HEK293 (cell line): ENCODE measurements at regions not wholly inside any gene's neighbourhood (a gene's known extent, or its start where the extent isn't known, plus 50 kb on each side); places are given as distances from the start of the nearest gene placed in this dataset.

Source experiments
- CTCF ChIP-seq: fragments of 450-650 bp; formaldehyde crosslinking; IDR thresholded peaks from 2 replicates; pipeline ENCODE4 v1.5.1; 2016; ENCODE audit warnings: missing biosample characterization, missing genetic modification characterization
- KLF16 ChIP-seq: fragments of 450-650 bp; formaldehyde crosslinking; IDR thresholded peaks from 2 replicates; pipeline ENCODE4 v1.5.1; 2017; ENCODE audit warnings: missing biosample characterization, missing genetic modification characterization
- SP2 ChIP-seq: fragments of 450-650 bp; formaldehyde crosslinking; IDR thresholded peaks from 2 replicates; pipeline ENCODE4 v1.5.1; 2016; ENCODE audit warnings: missing biosample characterization, missing genetic modification characterization
- WT1 ChIP-seq: fragments of 450-650 bp; formaldehyde crosslinking; IDR thresholded peaks from 2 replicates; pipeline ENCODE4 v1.5.1; 2016; ENCODE audit warnings: missing biosample characterization, missing genetic modification characterization
- ZBTB10 ChIP-seq: fragments of 450-650 bp; formaldehyde crosslinking; IDR thresholded peaks from 2 replicates; pipeline ENCODE4 v1.5.1; 2016; ENCODE audit warnings: missing biosample characterization, missing genetic modification characterization
- ZNF292 ChIP-seq: fragments of 450-650 bp; formaldehyde crosslinking; IDR thresholded peaks from 2 replicates; pipeline ENCODE4 v1.5.1; 2016; ENCODE audit warnings: low read depth, missing biosample characterization, missing genetic modification characterization, borderline replicate concordance
- ZNF580 ChIP-seq: fragments of 450-650 bp; formaldehyde crosslinking; IDR thresholded peaks from 2 replicates; pipeline ENCODE4 v1.5.1; 2016; ENCODE audit warnings: missing biosample characterization, missing genetic modification characterization
- ZNF596 ChIP-seq: fragments of 450-650 bp; IDR thresholded peaks from 2 replicates; pipeline ENCODE4 v1.5.0; 2018; ENCODE audit warnings: missing biosample characterization, mild to moderate bottlenecking, missing genetic modification characterization, moderate library complexity
- ZNF670 ChIP-seq: fragments of 450-650 bp; formaldehyde crosslinking; IDR thresholded peaks from 2 replicates; pipeline ENCODE4 v1.5.1; 2016; ENCODE audit warnings: missing biosample characterization, missing genetic modification characterization, low read depth
- TF ChIP-seq, protein P1 (sequence below): fragments of 450-650 bp; formaldehyde crosslinking; IDR thresholded peaks from 2 replicates; pipeline ENCODE4 v1.5.1; 2016; ENCODE audit warnings: missing biosample characterization, missing genetic modification characterization, borderline replicate concordance
- TF ChIP-seq, protein P2 (sequence below): fragments of 450-650 bp; formaldehyde crosslinking; IDR thresholded peaks from 2 replicates; pipeline ENCODE4 v1.5.1; 2016; ENCODE audit warnings: missing biosample characterization, missing genetic modification characterization
- TF ChIP-seq, protein P3 (sequence below): fragments of 450-650 bp; formaldehyde crosslinking; IDR thresholded peaks from 2 replicates; pipeline ENCODE4 v1.5.1; 2016; ENCODE audit warnings: missing biosample characterization, missing genetic modification characterization

GRCh38 chr11:23103416-23103815, 243.1 kb upstream of the CCDC179 start:
- no peak for TF ChIP-seq ZNF670 (tag by site-specific recombination)
- no peak for TF ChIP-seq KLF16 (tag by site-specific recombination)
- TF ChIP-seq ZNF580 (tag by site-specific recombination), result no peak
- TF ChIP-seq, protein P1, sequence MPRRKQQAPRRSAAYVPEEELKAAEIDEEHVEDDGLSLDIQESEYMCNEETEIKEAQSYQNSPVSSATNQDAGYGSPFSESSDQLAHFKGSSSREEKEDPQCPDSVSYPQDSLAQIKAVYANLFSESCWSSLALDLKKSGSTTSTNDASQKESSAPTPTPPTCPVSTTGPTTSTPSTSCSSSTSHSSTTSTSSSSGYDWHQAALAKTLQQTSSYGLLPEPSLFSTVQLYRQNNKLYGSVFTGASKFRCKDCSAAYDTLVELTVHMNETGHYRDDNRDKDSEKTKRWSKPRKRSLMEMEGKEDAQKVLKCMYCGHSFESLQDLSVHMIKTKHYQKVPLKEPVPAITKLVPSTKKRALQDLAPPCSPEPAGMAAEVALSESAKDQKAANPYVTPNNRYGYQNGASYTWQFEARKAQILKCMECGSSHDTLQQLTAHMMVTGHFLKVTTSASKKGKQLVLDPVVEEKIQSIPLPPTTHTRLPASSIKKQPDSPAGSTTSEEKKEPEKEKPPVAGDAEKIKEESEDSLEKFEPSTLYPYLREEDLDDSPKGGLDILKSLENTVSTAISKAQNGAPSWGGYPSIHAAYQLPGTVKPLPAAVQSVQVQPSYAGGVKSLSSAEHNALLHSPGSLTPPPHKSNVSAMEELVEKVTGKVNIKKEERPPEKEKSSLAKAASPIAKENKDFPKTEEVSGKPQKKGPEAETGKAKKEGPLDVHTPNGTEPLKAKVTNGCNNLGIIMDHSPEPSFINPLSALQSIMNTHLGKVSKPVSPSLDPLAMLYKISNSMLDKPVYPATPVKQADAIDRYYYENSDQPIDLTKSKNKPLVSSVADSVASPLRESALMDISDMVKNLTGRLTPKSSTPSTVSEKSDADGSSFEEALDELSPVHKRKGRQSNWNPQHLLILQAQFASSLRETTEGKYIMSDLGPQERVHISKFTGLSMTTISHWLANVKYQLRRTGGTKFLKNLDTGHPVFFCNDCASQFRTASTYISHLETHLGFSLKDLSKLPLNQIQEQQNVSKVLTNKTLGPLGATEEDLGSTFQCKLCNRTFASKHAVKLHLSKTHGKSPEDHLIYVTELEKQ (tag by site-specific recombination), result no peak
- no peak for TF ChIP-seq ZBTB10 (tag by site-specific recombination)
- TF ChIP-seq ZNF596 (tag by site-specific recombination), result no peak
- TF ChIP-seq CTCF (tag by site-specific recombination), result no peak
- TF ChIP-seq, protein P2, sequence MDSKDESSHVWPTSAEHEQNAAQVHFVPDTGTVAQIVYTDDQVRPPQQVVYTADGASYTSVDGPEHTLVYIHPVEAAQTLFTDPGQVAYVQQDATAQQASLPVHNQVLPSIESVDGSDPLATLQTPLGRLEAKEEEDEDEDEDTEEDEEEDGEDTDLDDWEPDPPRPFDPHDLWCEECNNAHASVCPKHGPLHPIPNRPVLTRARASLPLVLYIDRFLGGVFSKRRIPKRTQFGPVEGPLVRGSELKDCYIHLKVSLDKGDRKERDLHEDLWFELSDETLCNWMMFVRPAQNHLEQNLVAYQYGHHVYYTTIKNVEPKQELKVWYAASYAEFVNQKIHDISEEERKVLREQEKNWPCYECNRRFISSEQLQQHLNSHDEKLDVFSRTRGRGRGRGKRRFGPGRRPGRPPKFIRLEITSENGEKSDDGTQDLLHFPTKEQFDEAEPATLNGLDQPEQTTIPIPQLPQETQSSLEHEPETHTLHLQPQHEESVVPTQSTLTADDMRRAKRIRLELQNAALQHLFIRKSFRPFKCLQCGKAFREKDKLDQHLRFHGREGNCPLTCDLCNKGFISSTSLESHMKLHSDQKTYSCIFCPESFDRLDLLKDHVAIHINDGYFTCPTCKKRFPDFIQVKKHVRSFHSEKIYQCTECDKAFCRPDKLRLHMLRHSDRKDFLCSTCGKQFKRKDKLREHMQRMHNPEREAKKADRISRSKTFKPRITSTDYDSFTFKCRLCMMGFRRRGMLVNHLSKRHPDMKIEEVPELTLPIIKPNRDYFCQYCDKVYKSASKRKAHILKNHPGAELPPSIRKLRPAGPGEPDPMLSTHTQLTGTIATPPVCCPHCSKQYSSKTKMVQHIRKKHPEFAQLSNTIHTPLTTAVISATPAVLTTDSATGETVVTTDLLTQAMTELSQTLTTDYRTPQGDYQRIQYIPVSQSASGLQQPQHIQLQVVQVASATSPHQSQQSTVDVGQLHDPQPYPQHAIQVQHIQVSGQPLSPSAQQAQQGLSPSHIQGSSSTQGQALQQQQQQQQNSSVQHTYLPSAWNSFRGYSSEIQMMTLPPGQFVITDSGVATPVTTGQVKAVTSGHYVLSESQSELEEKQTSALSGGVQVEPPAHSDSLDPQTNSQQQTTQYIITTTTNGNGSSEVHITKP (tag by site-specific recombination), result no peak
- TF ChIP-seq SP2 (tag by site-specific recombination), result no peak
- no peak for TF ChIP-seq ZNF292 (tag by site-specific recombination)
- no peak for TF ChIP-seq WT1 (tag by site-specific recombination)
- TF ChIP-seq, protein P3, sequence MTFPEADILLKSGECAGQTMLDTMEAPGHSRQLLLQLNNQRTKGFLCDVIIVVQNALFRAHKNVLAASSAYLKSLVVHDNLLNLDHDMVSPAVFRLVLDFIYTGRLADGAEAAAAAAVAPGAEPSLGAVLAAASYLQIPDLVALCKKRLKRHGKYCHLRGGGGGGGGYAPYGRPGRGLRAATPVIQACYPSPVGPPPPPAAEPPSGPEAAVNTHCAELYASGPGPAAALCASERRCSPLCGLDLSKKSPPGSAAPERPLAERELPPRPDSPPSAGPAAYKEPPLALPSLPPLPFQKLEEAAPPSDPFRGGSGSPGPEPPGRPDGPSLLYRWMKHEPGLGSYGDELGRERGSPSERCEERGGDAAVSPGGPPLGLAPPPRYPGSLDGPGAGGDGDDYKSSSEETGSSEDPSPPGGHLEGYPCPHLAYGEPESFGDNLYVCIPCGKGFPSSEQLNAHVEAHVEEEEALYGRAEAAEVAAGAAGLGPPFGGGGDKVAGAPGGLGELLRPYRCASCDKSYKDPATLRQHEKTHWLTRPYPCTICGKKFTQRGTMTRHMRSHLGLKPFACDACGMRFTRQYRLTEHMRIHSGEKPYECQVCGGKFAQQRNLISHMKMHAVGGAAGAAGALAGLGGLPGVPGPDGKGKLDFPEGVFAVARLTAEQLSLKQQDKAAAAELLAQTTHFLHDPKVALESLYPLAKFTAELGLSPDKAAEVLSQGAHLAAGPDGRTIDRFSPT (tag by site-specific recombination), result no peak
